ENCODE measurements at regions not wholly inside any gene's neighbourhood (a gene's known extent, or its start where the extent isn't known, plus 50 kb on each side); places are given as distances from the start of the nearest gene placed in this dataset.

- Histone ChIP-seq H3K4me3 (ENCODE audit: insufficient read depth, low read depth, low read length, poor library complexity, severe bottlenecking) (no peak overlapping the region), H3K27ac (ENCODE audit: insufficient read depth, low read length, poor library complexity, severe bottlenecking) (no peak overlapping the region), H3K4me1 (ENCODE audit: control insufficient read depth, insufficient read depth, low read length, poor library complexity, severe bottlenecking) (no peaks in the 10 kb centered on the region), H3K27me3 (replicated peaks; ENCODE audit: control insufficient read depth, insufficient read depth, low read length, poor library complexity, severe bottlenecking) (no peaks in the 10 kb centered on the region), H3K36me3 (ENCODE audit: control insufficient read depth, insufficient read depth, low read length) (no peaks in the 10 kb centered on the region), H3K9me3 (ENCODE audit: control insufficient read depth, low read length) (no peaks in the 10 kb centered on the region)
- no peak for DNase-seq
Measured at GRCh38 chr5:116989995-116990394, 415.4 kb upstream of the SEMA6A start.

GRCh38 chr5:116982035-116982434 is 407.4 kb upstream of the SEMA6A start:
- no peaks in the 10 kb centered on the region for H3K36me3 ChIP-seq (ENCODE audit: control insufficient read depth, insufficient read depth, low read length)
- no peaks in the 10 kb centered on the region for H3K27me3 ChIP-seq (replicated peaks; ENCODE audit: control insufficient read depth, insufficient read depth, low read length, poor library complexity, severe bottlenecking)
- H3K9me3 ChIP-seq (ENCODE audit: control insufficient read depth, low read length) = no peaks in the 10 kb centered on the region
- H3K4me3 ChIP-seq (ENCODE audit: insufficient read depth, low read depth, low read length, poor library complexity, severe bottlenecking) = no peak overlapping the region
- no peak overlapping the region for H3K27ac ChIP-seq (ENCODE audit: insufficient read depth, low read length, poor library complexity, severe bottlenecking)
- H3K4me1 ChIP-seq (ENCODE audit: control insufficient read depth, insufficient read depth, low read length, poor library complexity, severe bottlenecking) = no peaks in the 10 kb centered on the region
- no peak for DNase-seq

- Histone ChIP-seq H3K27ac (ENCODE audit: insufficient read depth, low read length, poor library complexity, severe bottlenecking) (no peak overlapping the region), H3K9me3 (ENCODE audit: control insufficient read depth, low read length) (no peaks in the 10 kb centered on the region), H3K36me3 (ENCODE audit: control insufficient read depth, insufficient read depth, low read length) (no peaks in the 10 kb centered on the region), H3K4me3 (ENCODE audit: insufficient read depth, low read depth, low read length, poor library complexity, severe bottlenecking) (no peak overlapping the region), H3K27me3 (replicated peaks; ENCODE audit: control insufficient read depth, insufficient read depth, low read length, poor library complexity, severe bottlenecking) (no peaks in the 10 kb centered on the region), H3K4me1 (ENCODE audit: control insufficient read depth, insufficient read depth, low read length, poor library complexity, severe bottlenecking) (no peaks in the 10 kb centered on the region)
- no peak for DNase-seq
Measured at GRCh38 chr5:116980581-116980980, 406.0 kb upstream of the SEMA6A start.

- Histone ChIP-seq H3K9me3 (ENCODE audit: control insufficient read depth, low read length) (no peaks in the 10 kb centered on the region), H3K4me3 (ENCODE audit: insufficient read depth, low read depth, low read length, poor library complexity, severe bottlenecking) (no peak overlapping the region)
Measured at GRCh38 chr5:116976767-116977166, 402.1 kb upstream of the SEMA6A start.

GRCh38 chr5:116971131-116971530 is 396.5 kb upstream of the SEMA6A start:
- Histone ChIP-seq H3K9me3 (ENCODE audit: control insufficient read depth, low read length) (no peaks in the 10 kb centered on the region), H3K4me1 (ENCODE audit: control insufficient read depth, insufficient read depth, low read length, poor library complexity, severe bottlenecking) (no peaks in the 10 kb centered on the region), H3K4me3 (ENCODE audit: insufficient read depth, low read depth, low read length, poor library complexity, severe bottlenecking) (no peak overlapping the region), H3K27ac (ENCODE audit: insufficient read depth, low read length, poor library complexity, severe bottlenecking) (no peak overlapping the region), H3K27me3 (replicated peaks; ENCODE audit: control insufficient read depth, insufficient read depth, low read length, poor library complexity, severe bottlenecking) (no peaks in the 10 kb centered on the region), H3K36me3 (ENCODE audit: control insufficient read depth, insufficient read depth, low read length) (no peaks in the 10 kb centered on the region)
- DNase-seq = no peak

More at GRCh38 chr5:116976767-116977166, 402.1 kb upstream of the SEMA6A start:
- H3K27me3 ChIP-seq (replicated peaks; ENCODE audit: control insufficient read depth, insufficient read depth, low read length, poor library complexity, severe bottlenecking) = no peaks in the 10 kb centered on the region
- no peak for DNase-seq
- no peaks in the 10 kb centered on the region for H3K4me1 ChIP-seq (ENCODE audit: control insufficient read depth, insufficient read depth, low read length, poor library complexity, severe bottlenecking)
- no peak overlapping the region for H3K27ac ChIP-seq (ENCODE audit: insufficient read depth, low read length, poor library complexity, severe bottlenecking)
- no peaks in the 10 kb centered on the region for H3K36me3 ChIP-seq (ENCODE audit: control insufficient read depth, insufficient read depth, low read length)

- H3K4me1 ChIP-seq (ENCODE audit: control insufficient read depth, insufficient read depth, low read length, poor library complexity, severe bottlenecking) = no peaks in the 10 kb centered on the region
- no peaks in the 10 kb centered on the region for H3K9me3 ChIP-seq (ENCODE audit: control insufficient read depth, low read length)
- H3K4me3 ChIP-seq (ENCODE audit: insufficient read depth, low read depth, low read length, poor library complexity, severe bottlenecking) = no peak overlapping the region
- no peak overlapping the region for H3K27ac ChIP-seq (ENCODE audit: insufficient read depth, low read length, poor library complexity, severe bottlenecking)
- H3K27me3 ChIP-seq (replicated peaks; ENCODE audit: control insufficient read depth, insufficient read depth, low read length, poor library complexity, severe bottlenecking) = no peaks in the 10 kb centered on the region
- H3K36me3 ChIP-seq (ENCODE audit: control insufficient read depth, insufficient read depth, low read length) = no peaks in the 10 kb centered on the region
- DNase-seq = no peak
Measured at GRCh38 chr5:116970318-116970717, 395.7 kb upstream of the SEMA6A start.

GRCh38 chr5:116964438-116964837 is 389.8 kb upstream of the SEMA6A start:
- no peaks in the 10 kb centered on the region for H3K4me1 ChIP-seq (ENCODE audit: control insufficient read depth, insufficient read depth, low read length, poor library complexity, severe bottlenecking)
- no peak for DNase-seq
- H3K36me3 ChIP-seq (ENCODE audit: control insufficient read depth, insufficient read depth, low read length) = no peaks in the 10 kb centered on the region
- H3K4me3 ChIP-seq (ENCODE audit: insufficient read depth, low read depth, low read length, poor library complexity, severe bottlenecking) = no peak overlapping the region
- H3K27ac ChIP-seq (ENCODE audit: insufficient read depth, low read length, poor library complexity, severe bottlenecking) = no peak overlapping the region
- H3K9me3 ChIP-seq (ENCODE audit: control insufficient read depth, low read length) = no peaks in the 10 kb centered on the region
- H3K27me3 ChIP-seq (replicated peaks; ENCODE audit: control insufficient read depth, insufficient read depth, low read length, poor library complexity, severe bottlenecking) = no peaks in the 10 kb centered on the region

- H3K27ac ChIP-seq (ENCODE audit: insufficient read depth, low read length, poor library complexity, severe bottlenecking) = no peak overlapping the region
- H3K4me3 ChIP-seq (ENCODE audit: insufficient read depth, low read depth, low read length, poor library complexity, severe bottlenecking) = no peak overlapping the region
- no peaks in the 10 kb centered on the region for H3K27me3 ChIP-seq (replicated peaks; ENCODE audit: control insufficient read depth, insufficient read depth, low read length, poor library complexity, severe bottlenecking)
- no peak for DNase-seq
- H3K9me3 ChIP-seq (ENCODE audit: control insufficient read depth, low read length) = no peaks in the 10 kb centered on the region
- H3K4me1 ChIP-seq (ENCODE audit: control insufficient read depth, insufficient read depth, low read length, poor library complexity, severe bottlenecking) = no peaks in the 10 kb centered on the region
- no peaks in the 10 kb centered on the region for H3K36me3 ChIP-seq (ENCODE audit: control insufficient read depth, insufficient read depth, low read length)
Measured at GRCh38 chr5:116961021-116961420, 386.4 kb upstream of the SEMA6A start.

- no peak overlapping the region for H3K27ac ChIP-seq (ENCODE audit: insufficient read depth, low read length, poor library complexity, severe bottlenecking)
Measured at GRCh38 chr5:116959843-116960242, 385.2 kb upstream of the SEMA6A start.

GRCh38 chr5:116953251-116953930 is 378.8 kb upstream of the SEMA6A start:
- Histone ChIP-seq H3K4me1 (ENCODE audit: control insufficient read depth, insufficient read depth, low read length, poor library complexity, severe bottlenecking) (no peaks in the 10 kb centered on the region), H3K4me3 (ENCODE audit: insufficient read depth, low read depth, low read length, poor library complexity, severe bottlenecking) (no peak overlapping the region), H3K27me3 (replicated peaks; ENCODE audit: control insufficient read depth, insufficient read depth, low read length, poor library complexity, severe bottlenecking) (no peaks in the 10 kb centered on the region), H3K27ac (ENCODE audit: insufficient read depth, low read length, poor library complexity, severe bottlenecking) (no peak overlapping the region), H3K9me3 (ENCODE audit: control insufficient read depth, low read length) (no peaks in the 10 kb centered on the region), H3K36me3 (ENCODE audit: control insufficient read depth, insufficient read depth, low read length) (no peaks in the 10 kb centered on the region)
- no peak for DNase-seq

More at GRCh38 chr5:116959843-116960242, 385.2 kb upstream of the SEMA6A start:
- no peak for DNase-seq
- H3K27me3 ChIP-seq (replicated peaks; ENCODE audit: control insufficient read depth, insufficient read depth, low read length, poor library complexity, severe bottlenecking) = no peaks in the 10 kb centered on the region
- no peaks in the 10 kb centered on the region for H3K4me1 ChIP-seq (ENCODE audit: control insufficient read depth, insufficient read depth, low read length, poor library complexity, severe bottlenecking)
- H3K9me3 ChIP-seq (ENCODE audit: control insufficient read depth, low read length) = no peaks in the 10 kb centered on the region
- H3K4me3 ChIP-seq (ENCODE audit: insufficient read depth, low read depth, low read length, poor library complexity, severe bottlenecking) = no peak overlapping the region
- no peaks in the 10 kb centered on the region for H3K36me3 ChIP-seq (ENCODE audit: control insufficient read depth, insufficient read depth, low read length)

Measured in effector memory CD4-positive, alpha-beta T cell (primary cell).